H9 (cell line): ENCODE measurements at regions not wholly inside any gene's neighbourhood (a gene's known extent, or its start where the extent isn't known, plus 50 kb on each side); places are given as distances from the start of the nearest gene placed in this dataset.

Experiments used
- DNase-seq: peaks from one replicate; pipeline ENCODE4 v3.0.0-alpha.2; 2017
- H2AFZ ChIP-seq: one replicate; pipeline ENCODE4 v1.6.1; 2013; ENCODE audit warnings: mild to moderate bottlenecking, low read length, control low read depth, moderate library complexity
- H2AK5ac ChIP-seq: 2 replicates; pipeline ENCODE4 v1.6.1; 2013; ENCODE audit warnings: low read length, control low read depth, mixed read lengths; ENCODE audit not compliant: insufficient read length
- H2BK120ac ChIP-seq: one replicate; pipeline ENCODE4 v1.6.1; 2013; ENCODE audit warnings: low read depth, mild to moderate bottlenecking, low read length, control low read depth, inconsistent platforms; ENCODE audit not compliant: poor library complexity, severe bottlenecking
- H2BK12ac ChIP-seq: 2 replicates; pipeline ENCODE4 v1.6.1; 2013; ENCODE audit warnings: low read length, control low read depth, mixed read lengths, low read depth; ENCODE audit not compliant: insufficient read length
- H2BK15ac ChIP-seq: 2 replicates; pipeline ENCODE4 v1.6.1; 2013; ENCODE audit warnings: low read depth, low read length, control low read depth
- H2BK20ac ChIP-seq: one replicate; pipeline ENCODE4 v1.6.1; 2013; ENCODE audit warnings: low read depth, mild to moderate bottlenecking, low read length, control low read depth, inconsistent platforms; ENCODE audit not compliant: poor library complexity, severe bottlenecking
- H2BK5ac ChIP-seq: 2 replicates; pipeline ENCODE4 v1.6.1; 2013; ENCODE audit warnings: low read length, control low read depth, mixed read lengths; ENCODE audit not compliant: insufficient read length
- H3K14ac ChIP-seq: 2 replicates; pipeline ENCODE4 v1.6.1; 2013; ENCODE audit warnings: low read length, control low read depth; ENCODE audit not compliant: insufficient read depth
- H3K18ac ChIP-seq: 2 replicates; pipeline ENCODE4 v1.6.1; 2013; ENCODE audit warnings: low read depth, mild to moderate bottlenecking, mixed read lengths, low read length, control low read depth; ENCODE audit not compliant: insufficient read length
- H3K23ac ChIP-seq: 2 replicates; pipeline ENCODE4 v1.6.1; 2013; ENCODE audit warnings: low read length, control low read depth, mixed read lengths, low read depth; ENCODE audit not compliant: insufficient read length
- H3K23me2 ChIP-seq: 2 replicates; pipeline ENCODE4 v1.6.1; 2013; ENCODE audit warnings: low read depth, mild to moderate bottlenecking, mixed read lengths, low read length, control low read depth; ENCODE audit not compliant: insufficient read length, poor library complexity, severe bottlenecking
- H3K27ac ChIP-seq: 2 replicates; pipeline ENCODE4 v1.5.1; 2013; ENCODE audit warnings: low read length, control low read depth, mixed read lengths, low read depth; ENCODE audit not compliant: insufficient read length
- H3K27me3 ChIP-seq: 2 replicates; pipeline ENCODE4 v1.6.1; 2013; ENCODE audit warnings: low read length, control low read depth, inconsistent platforms; ENCODE audit not compliant: insufficient read depth
- H3K4ac ChIP-seq: 2 replicates; pipeline ENCODE4 v1.6.1; 2013; ENCODE audit warnings: low read depth, mild to moderate bottlenecking, control low read depth, inconsistent platforms, low read length, moderate library complexity
- H3K4me1 ChIP-seq: 2 replicates; pipeline ENCODE4 v1.6.1; 2013; ENCODE audit warnings: low read length, control low read depth, inconsistent platforms; ENCODE audit not compliant: insufficient read depth
- H3K4me2 ChIP-seq: 2 replicates; pipeline ENCODE4 v1.6.1; 2013; ENCODE audit warnings: low read length, control low read depth, mixed read lengths; ENCODE audit not compliant: insufficient read length, insufficient read depth
- H3K56ac ChIP-seq: 2 replicates; pipeline ENCODE4 v1.6.1; 2013; ENCODE audit warnings: low read depth, mild to moderate bottlenecking, mixed read lengths, low read length, control low read depth; ENCODE audit not compliant: insufficient read length
- H3K79me1 ChIP-seq: 2 replicates; pipeline ENCODE4 v1.6.1; 2013; ENCODE audit warnings: low read depth, mild to moderate bottlenecking, moderate library complexity, low read length, control low read depth, inconsistent platforms; ENCODE audit not compliant: insufficient read depth, poor library complexity, severe bottlenecking
- H3K79me2 ChIP-seq: 2 replicates; pipeline ENCODE4 v1.6.1; 2013; ENCODE audit warnings: low read length, control low read depth, inconsistent platforms; ENCODE audit not compliant: insufficient read depth
- H3K9ac ChIP-seq: 2 replicates; pipeline ENCODE4 v1.6.1; 2013; ENCODE audit warnings: low read length, control low read depth, mixed read lengths; ENCODE audit not compliant: insufficient read length; ENCODE audit errors: extremely low read depth
- H3K9me3 ChIP-seq: one replicate; pipeline ENCODE4 v1.6.1; 2013; ENCODE audit warnings: low read depth, low read length, inconsistent platforms; ENCODE audit not compliant: control insufficient read depth
- H3T11ph ChIP-seq: one replicate; pipeline ENCODE4 v1.6.1; 2013; ENCODE audit warnings: mild to moderate bottlenecking, low read length, control low read depth, inconsistent platforms
- H4K20me1 ChIP-seq: one replicate; pipeline ENCODE4 v1.6.1; 2013; ENCODE audit not compliant: control insufficient read depth, insufficient read length, insufficient read depth
- H4K5ac ChIP-seq: 2 replicates; pipeline ENCODE4 v1.6.1; 2013; ENCODE audit warnings: low read depth, mild to moderate bottlenecking, mixed read lengths, low read length, control low read depth; ENCODE audit not compliant: insufficient read length
- H4K8ac ChIP-seq: replicated peaks from 2 replicates; pipeline ENCODE4 v1.6.1; 2013; ENCODE audit warnings: low read length, control low read depth, mixed read lengths, low read depth; ENCODE audit not compliant: insufficient read length
- H4K91ac ChIP-seq: 2 replicates; pipeline ENCODE4 v1.6.1; 2013; ENCODE audit warnings: low read depth, mild to moderate bottlenecking, moderate library complexity, mixed read lengths, low read length, control low read depth; ENCODE audit not compliant: insufficient read length
- H3K27ac Mint-ChIP-seq, 3 experiments: 2 replicates in 2 of 3; 3 replicates in 1 of 3; pipeline ENCODE4 v1.8.0; 2020 to 2021; ENCODE audit warnings: mixed read lengths in 3 of 3, mild to moderate bottlenecking in 1 of 3, moderate library complexity in 1 of 3
- H3K27me3 Mint-ChIP-seq: 2 replicates; pipeline ENCODE4 v1.8.0; 2021; ENCODE audit warnings: low read depth, mild to moderate bottlenecking, moderate library complexity, mixed read lengths
- H3K36me3 Mint-ChIP-seq, 3 experiments: 2 replicates in 2 of 3; 3 replicates in 1 of 3; pipeline ENCODE4 v1.8.0; 2020 to 2021; ENCODE audit warnings: low read depth in 3 of 3, mixed read lengths in 3 of 3; ENCODE audit not compliant: insufficient read depth in 1 of 3
- H3K4me1 Mint-ChIP-seq, 2 experiments: 2 replicates each; pipeline ENCODE4 v1.8.0; 2020; ENCODE audit warnings: mixed read lengths in 2 of 2
- H3K4me3 Mint-ChIP-seq, 2 experiments: 2 replicates in 1 of 2; 3 replicates in 1 of 2; pipeline ENCODE4 v1.8.0; 2020 to 2021; ENCODE audit warnings: mild to moderate bottlenecking in 2 of 2, mixed read lengths in 2 of 2, moderate library complexity in 1 of 2
- H3K9me3 Mint-ChIP-seq, 2 experiments: 2 replicates in 1 of 2; 3 replicates in 1 of 2; pipeline ENCODE4 v1.8.0; 2020; ENCODE audit warnings: mild to moderate bottlenecking in 2 of 2, mixed read lengths in 2 of 2, moderate library complexity in 1 of 2
- CTCF ChIP-seq: fragments of 200-600 bp; sonication (generic); conservative IDR thresholded peaks from 3 replicates; pipeline ENCODE4 v1.8.0; 2021; ENCODE audit warnings: antibody characterized with exemption, mild to moderate bottlenecking
- WGBS: extraction: QIAGEN DNeasy Blood & Tissue Kit; methylation state at CpG from one replicate; pipeline ENCODE4 v1.1.7; 2013; ENCODE audit warnings: missing lambda C conversion rate, low lambda C conversion rate, mixed read lengths; ENCODE audit not compliant: insufficient read length; ENCODE audit errors: extremely low coverage; 5-methylcytosine and 5-hydroxymethylcytosine counted together

- Histone ChIP-seq H2BK20ac (no peak overlapping the region), H3K27me3 (no peaks in the 10 kb centered on the region), H3K18ac (no peak overlapping the region), H3T11ph (no peak overlapping the region), H3K4ac (no peak overlapping the region), H3K4me2 (no peak overlapping the region), H3K56ac (no peak overlapping the region), H4K91ac (no peak overlapping the region), H3K27ac (no peak overlapping the region), H3K9me3 (no peaks in the 10 kb centered on the region), H3K79me2 (no peaks in the 10 kb centered on the region), H3K9ac (no peak overlapping the region), H2BK5ac (no peak overlapping the region), H3K23me2 (no peaks in the 10 kb centered on the region), H2AFZ (no peak overlapping the region), H4K8ac (no peak overlapping the region), H3K14ac (no peak overlapping the region), H2AK5ac (no peak overlapping the region), H2BK120ac (no peak overlapping the region), H3K79me1 (no peaks in the 10 kb centered on the region), H2BK15ac (no peak overlapping the region), H4K5ac (no peak overlapping the region), H3K4me1 (no peaks in the 10 kb centered on the region; the same call in 1 of the 2 replicates), H4K20me1 (no peaks in the 10 kb centered on the region), H3K23ac (no peak overlapping the region), H2BK12ac (no peak overlapping the region)
- no CpG with 5 or more reads among the region's 6 CpGs for WGBS
- Mint-ChIP-seq H3K4me3 (no peak overlapping the region), H3K27me3 (no peaks in the 10 kb centered on the region), H3K27ac (no peak overlapping the region; a peak in 1 of 7 replicates), H3K36me3 (no peaks in the 10 kb centered on the region; a peak in 1 of 7 replicates), H3K9me3 (no peaks in the 10 kb centered on the region), H3K4me1 (peaks cover 23 to 25% of the 10 kb centered on the region in 2 experiments)
- DNase-seq: no peak
- no peak for TF ChIP-seq CTCF
Measured at GRCh38 chr4:175380841-175381240, 431.2 kb downstream of the GPM6A start.
